ENCODE measurements at regions not wholly inside any gene's neighbourhood (a gene's known extent, or its start where the extent isn't known, plus 50 kb on each side); places are given as distances from the start of the nearest gene placed in this dataset.

- Histone ChIP-seq H3K36me3 (no peaks in the 10 kb centered on the region), H3K9me3 (no peaks in the 10 kb centered on the region), H3K4me1 (peaks cover 16 to 33% of the 10 kb centered on the region in 2 donors), H3K27me3 (no peaks in the 10 kb centered on the region), H3K27ac (peak overlapping the region; percentile 79 to 98 (median 84)), H3K4me3 (peak overlapping the region; percentile 0 to 14 (median 6))
- ATAC-seq (peak; percentile 72 to 76), DNase-seq (peak; percentile 41 to 44)
- in situ Hi-C loops (cut with MboI; ENCODE audit: low sequenced_read_pairs in 4 of 4) (no loop called here), intact Hi-C loops (cut with DNase I; ENCODE audit: low total_unique reads) (loop anchor here (1.0 to 2.0 kb wide), 2 partner anchors 25 to 91 kb away; partner anchors contain the start of gene ANKRD10)
- TF ChIP-seq, protein P1, sequence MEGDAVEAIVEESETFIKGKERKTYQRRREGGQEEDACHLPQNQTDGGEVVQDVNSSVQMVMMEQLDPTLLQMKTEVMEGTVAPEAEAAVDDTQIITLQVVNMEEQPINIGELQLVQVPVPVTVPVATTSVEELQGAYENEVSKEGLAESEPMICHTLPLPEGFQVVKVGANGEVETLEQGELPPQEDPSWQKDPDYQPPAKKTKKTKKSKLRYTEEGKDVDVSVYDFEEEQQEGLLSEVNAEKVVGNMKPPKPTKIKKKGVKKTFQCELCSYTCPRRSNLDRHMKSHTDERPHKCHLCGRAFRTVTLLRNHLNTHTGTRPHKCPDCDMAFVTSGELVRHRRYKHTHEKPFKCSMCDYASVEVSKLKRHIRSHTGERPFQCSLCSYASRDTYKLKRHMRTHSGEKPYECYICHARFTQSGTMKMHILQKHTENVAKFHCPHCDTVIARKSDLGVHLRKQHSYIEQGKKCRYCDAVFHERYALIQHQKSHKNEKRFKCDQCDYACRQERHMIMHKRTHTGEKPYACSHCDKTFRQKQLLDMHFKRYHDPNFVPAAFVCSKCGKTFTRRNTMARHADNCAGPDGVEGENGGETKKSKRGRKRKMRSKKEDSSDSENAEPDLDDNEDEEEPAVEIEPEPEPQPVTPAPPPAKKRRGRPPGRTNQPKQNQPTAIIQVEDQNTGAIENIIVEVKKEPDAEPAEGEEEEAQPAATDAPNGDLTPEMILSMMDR (IDR thresholded peaks at IDR 0.05 in 4 of 5, conservative IDR thresholded peaks at IDR 0.05 in 1 of 5) = no peak
- TF ChIP-seq POLR2A (IDR thresholded peaks at IDR 0.05) = no peak
Observed at GRCh38 chr13:111005808-111006505, 91.1 kb upstream of the ANKRD10 start.

- Histone ChIP-seq H3K4me1 (peaks cover 16 to 33% of the 10 kb centered on the region in 2 donors), H3K36me3 (no peaks in the 10 kb centered on the region), H3K9me3 (no peaks in the 10 kb centered on the region), H3K27me3 (no peaks in the 10 kb centered on the region), H3K4me3 (peak overlapping the region in 2 of 4 donors; percentile 0 to 14), H3K27ac (peak overlapping the region; percentile 79 to 98 (median 84))
- DNase-seq (no peak), ATAC-seq (no peak)
- intact Hi-C loops (cut with DNase I; ENCODE audit: low total_unique reads) = no loop called here
- TF ChIP-seq POLR2A (IDR thresholded peaks at IDR 0.05) = no peak
- TF ChIP-seq, protein P1 (IDR thresholded peaks at IDR 0.05 in 4 of 5, conservative IDR thresholded peaks at IDR 0.05 in 1 of 5) = no peak
- in situ Hi-C loops (cut with MboI; ENCODE audit: low sequenced_read_pairs in 4 of 4) = no loop called here
Observed at GRCh38 chr13:111005364-111005763, 90.5 kb upstream of the ANKRD10 start.

- DNase-seq = no peak
- intact Hi-C loops (cut with DNase I; ENCODE audit: low total_unique reads) = no loop called here
- no peaks in the 10 kb centered on the region for H3K36me3 ChIP-seq
- H3K9me3 ChIP-seq = no peaks in the 10 kb centered on the region
- no peak overlapping the region for H3K4me3 ChIP-seq
- TF ChIP-seq, protein P1 (IDR thresholded peaks at IDR 0.05 in 4 of 5, conservative IDR thresholded peaks at IDR 0.05 in 1 of 5) = no peak
- TF ChIP-seq POLR2A (IDR thresholded peaks at IDR 0.05) = no peak
- peak overlapping the region in 2 of 4 donors; percentile 82 to 98 for H3K27ac ChIP-seq
- in situ Hi-C loops (cut with MboI; ENCODE audit: low sequenced_read_pairs in 4 of 4) = no loop called here
- no peak for ATAC-seq
- no peaks in the 10 kb centered on the region for H3K27me3 ChIP-seq
- peaks cover 16 to 33% of the 10 kb centered on the region in 2 donors for H3K4me1 ChIP-seq
Observed at GRCh38 chr13:111004444-111004843, 89.6 kb upstream of the ANKRD10 start.

DNA sequence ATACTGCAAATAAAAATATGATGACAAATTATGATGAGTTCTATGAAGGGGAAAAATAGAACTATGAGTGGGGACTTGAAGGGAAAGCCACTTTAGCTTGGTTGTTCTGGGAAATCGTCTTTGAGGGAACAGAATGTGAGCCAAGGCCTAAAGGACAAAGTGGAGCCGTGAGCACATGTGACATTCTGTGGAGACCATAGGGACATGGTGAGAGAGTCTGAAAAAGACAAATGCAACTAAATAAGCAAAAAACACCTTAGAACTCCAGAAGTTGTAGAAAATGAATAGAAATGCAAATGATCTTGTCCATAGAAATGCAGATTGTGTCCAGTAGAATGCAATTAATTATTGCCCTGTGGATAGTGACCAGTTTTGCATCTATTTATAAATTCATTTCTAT lies 86.8 kb upstream of the ANKRD10 start:
- ATAC-seq (no peak), DNase-seq (no peak)
- Histone ChIP-seq H3K27ac (no peak overlapping the region), H3K27me3 (no peaks in the 10 kb centered on the region), H3K9me3 (no peaks in the 10 kb centered on the region), H3K4me1 (peaks cover 9 to 21% of the 10 kb centered on the region in 2 donors), H3K36me3 (no peaks in the 10 kb centered on the region), H3K4me3 (no peak overlapping the region)
- in situ Hi-C loops (cut with MboI; ENCODE audit: low sequenced_read_pairs in 4 of 4) = no loop called here
- intact Hi-C loops (cut with DNase I; ENCODE audit: low total_unique reads) = no loop called here
- TF ChIP-seq, protein P1 (IDR thresholded peaks at IDR 0.05 in 4 of 5, conservative IDR thresholded peaks at IDR 0.05 in 1 of 5) = no peak
- TF ChIP-seq POLR2A (IDR thresholded peaks at IDR 0.05) = no peak

Measured in gastrocnemius medialis (tissue), 4 donors.